HCT116 (cell line): ENCODE measurements at regions not wholly inside any gene's neighbourhood (a gene's known extent, or its start where the extent isn't known, plus 50 kb on each side); places are given as distances from the start of the nearest gene placed in this dataset.

Source experiments
- ATAC-seq: fragments of 200-7000 bp; cut with Tn5 transposase; 2 replicates; pipeline ENCODE4 v1.9.1; 2020; ENCODE audit warnings: mild to moderate bottlenecking, moderate library complexity
- BruUV-seq: library from RNA; stranded (reverse); fragments of 400-500 nt; replicated peaks from 2 replicates; lab custom pipeline; 2021; lab: Mats Ljungman, UMichigan
- CTCF ChIA-PET: fragments of 300-600 bp; sonication (Branson Sonifier 250); formaldehyde crosslinking; loops from one replicate; lab custom pipeline; 2021; ENCODE audit warnings: antibody characterized with exemption; lab: Charles Lee
- POLR2A ChIA-PET: fragments of 300-600, 350-600 bp; sonication (Branson Sonifier 250); formaldehyde crosslinking; loops from one replicate; lab custom pipeline; 2021; ENCODE audit warnings: antibody characterized with exemption; lab: Charles Lee
- RAD21 ChIA-PET, 2 experiments: fragments of 300-600 bp; sonication (Branson Sonifier 250); formaldehyde crosslinking; loops; one replicate each; lab custom pipeline; 2023; ENCODE audit warnings: low total read pairs in 2 of 2; ENCODE audit not compliant: uncharacterized antibody in 2 of 2, unreplicated experiment in 2 of 2, low non-redundant PET in 1 of 2; lab: Charles Lee
- DNase-seq: peaks from one replicate; pipeline ENCODE4 v3.0.0-alpha.2; 2010; ENCODE audit warnings: low read depth, low spot score
- H2AFZ ChIP-seq: fragments of 200-600 bp; shearing (Covaris generic), sonication (generic); 2 replicates; pipeline ENCODE4 v1.6.1; 2017; ENCODE audit warnings: low read depth, mixed run types, mixed read lengths, antibody characterized with exemption, low read length; ENCODE audit not compliant: poor library complexity, severe bottlenecking
- H3K27ac ChIP-seq: 2 replicates; pipeline ENCODE4 v1.5.1; 2012; ENCODE audit warnings: low read depth, low read length
- H3K27me3 ChIP-seq: fragments of 200-600 bp; sonication (generic); 2 replicates; pipeline ENCODE4 v1.6.1; 2016; ENCODE audit warnings: mixed run types, low read length, mixed read lengths; ENCODE audit not compliant: insufficient read depth
- H3K36me3 ChIP-seq, 2 experiments: fragments of 200-500 bp in 1 of 2; fragments of 200-600 bp in 1 of 2; sonication (Bioruptor generic) in 1 of 2; sonication (generic) in 1 of 2; 2 replicates each; pipeline versions ENCODE4 v1.5.1 to v1.6.1; 2014 to 2016; ENCODE audit warnings: low read length in 2 of 2, inconsistent platforms in 1 of 2, mixed read lengths in 1 of 2, mixed run types in 1 of 2; ENCODE audit not compliant: insufficient read depth in 2 of 2, control insufficient read depth in 1 of 2
- H3K4me1 ChIP-seq, 2 experiments: fragments of 200-600 bp in 1 of 2; sonication (generic) in 1 of 2; 2 replicates each; pipeline versions ENCODE4 v1.5.1 to v1.6.1; 2012 to 2017; ENCODE audit warnings: low read length in 2 of 2, inconsistent platforms in 1 of 2, mild to moderate bottlenecking in 1 of 2, mixed read lengths in 1 of 2, mixed run types in 1 of 2, moderate library complexity in 1 of 2; ENCODE audit not compliant: insufficient read depth in 2 of 2, control insufficient read depth in 1 of 2
- H3K4me2 ChIP-seq: fragments of 200-600 bp; sonication (generic); 2 replicates; pipeline ENCODE4 v1.6.1; 2017; ENCODE audit warnings: mixed run types, low read length, mixed read lengths
- H3K4me3 ChIP-seq, 2 experiments: fragments of 200-600 bp in 1 of 2; sonication (generic) in 1 of 2; replicated peaks in 1 of 2; 2 replicates each; pipeline ENCODE4 v1.5.1; 2011 to 2016; ENCODE audit warnings: low read length in 2 of 2, control low read depth in 1 of 2, low read depth in 1 of 2, mild to moderate bottlenecking in 1 of 2, mixed read lengths in 1 of 2, mixed run types in 1 of 2
- H3K79me2 ChIP-seq: fragments of 200-600 bp; sonication (generic); 2 replicates; pipeline ENCODE4 v1.6.1; 2017; ENCODE audit warnings: mild to moderate bottlenecking, mixed run types, low read length, moderate library complexity, mixed read lengths; ENCODE audit not compliant: insufficient read depth
- H3K9ac ChIP-seq: fragments of 200-600 bp; sonication (generic); 2 replicates; pipeline ENCODE4 v1.6.1; 2016; ENCODE audit warnings: low read length, mixed read lengths
- H3K9me2 ChIP-seq: fragments of 200-600 bp; sonication (generic), shearing (Covaris generic); 2 replicates; pipeline ENCODE4 v1.6.1; 2017; ENCODE audit warnings: mixed run types, mild to moderate bottlenecking, moderate library complexity; ENCODE audit not compliant: insufficient read depth
- H3K9me3 ChIP-seq, 2 experiments: fragments of 200-500 bp in 1 of 2; fragments of 200-600 bp in 1 of 2; sonication (Bioruptor generic) in 1 of 2; sonication (generic) in 1 of 2; 2 replicates each; pipeline ENCODE4 v1.6.1; 2014 to 2017; ENCODE audit warnings: low read length in 2 of 2, mixed read lengths in 2 of 2, inconsistent platforms in 1 of 2, low read depth in 1 of 2, mild to moderate bottlenecking in 1 of 2, mixed run types in 1 of 2, moderate library complexity in 1 of 2; ENCODE audit not compliant: control insufficient read depth in 1 of 2, insufficient read depth in 1 of 2
- H4K20me1 ChIP-seq: fragments of 200-600 bp; sonication (generic), shearing (Covaris generic); 2 replicates; pipeline ENCODE4 v1.6.1; 2017; ENCODE audit warnings: mixed run types, mild to moderate bottlenecking, moderate library complexity; ENCODE audit not compliant: insufficient read depth
- CBX3 ChIP-seq: IDR thresholded peaks from 2 replicates; pipeline ENCODE4 v1.6.1; 2012; ENCODE audit warnings: low read depth
- ELF1 ChIP-seq: IDR thresholded peaks from 2 replicates; pipeline ENCODE4 v1.6.1; 2012; ENCODE audit warnings: low read depth, borderline replicate concordance
- JUND ChIP-seq: IDR thresholded peaks from 2 replicates; pipeline ENCODE4 v1.6.1; 2012
- POLR2AphosphoS5 ChIP-seq: IDR thresholded peaks from 2 replicates; pipeline ENCODE4 v1.6.1; 2011; ENCODE audit warnings: mild to moderate bottlenecking, low read depth, low read length, moderate library complexity
- YY1 ChIP-seq: IDR thresholded peaks from 2 replicates; pipeline ENCODE4 v1.6.1; 2011; ENCODE audit warnings: low read length, low read depth, moderate library complexity, mild to moderate bottlenecking; ENCODE audit not compliant: insufficient replicate concordance; ENCODE audit errors: extremely low read depth
- intact Hi-C: fragments of 100-400 bp; cut with micrococcal nuclease; formaldehyde crosslinking; loops from 2 replicates; pipeline ENCODE4 v1.10.0; 2022

- Histone ChIP-seq H3K4me3 (no peak overlapping the region), H3K9me3 (peaks cover 0 to 7% of the 10 kb centered on the region in 2 experiments; a peak in 2 of 4 replicates), H3K4me2 (no peak overlapping the region), H3K9me2 (no peaks in the 10 kb centered on the region), H3K79me2 (no peaks in the 10 kb centered on the region), H4K20me1 (no peaks in the 10 kb centered on the region), H3K27me3 (no peaks in the 10 kb centered on the region), H3K36me3 (no peaks in the 10 kb centered on the region), H3K27ac (no peak overlapping the region), H3K9ac (no peak overlapping the region), H3K4me1 (no peaks in the 10 kb centered on the region), H2AFZ (no peak overlapping the region)
- no peak for TF ChIP-seq CBX3
- CTCF ChIA-PET: no interaction called here
- DNase-seq (no peak), ATAC-seq (no peak)
- intact Hi-C loops: no loop called here
- POLR2A ChIA-PET: no interaction called here
- no TSS peak for BruUV-seq
- RAD21 ChIA-PET: no interaction called here
Observed at GRCh38 chr18:78427081-78427480, 552.5 kb upstream of the SALL3 start.

GRCh38 chr18:78429127-78430108 lies 550.2 kb upstream of the SALL3 start:
- DNase-seq (no peak), ATAC-seq (no peak)
- BruUV-seq: no TSS peak
- Histone ChIP-seq H3K27me3 (no peaks in the 10 kb centered on the region), H3K9me2 (no peaks in the 10 kb centered on the region), H3K4me3 (no peak overlapping the region), H3K4me2 (no peak overlapping the region), H3K79me2 (no peaks in the 10 kb centered on the region), H3K27ac (no peak overlapping the region), H2AFZ (no peak overlapping the region), H3K36me3 (no peaks in the 10 kb centered on the region), H3K4me1 (no peaks in the 10 kb centered on the region), H3K9me3 (peaks cover 4 to 8% of the 10 kb centered on the region in 2 experiments; a peak in 2 of 4 replicates), H4K20me1 (no peaks in the 10 kb centered on the region), H3K9ac (no peak overlapping the region)
- TF ChIP-seq ELF1 (no peak), JUND (no peak), YY1 (no peak), POLR2AphosphoS5 (no peak)
- ChIA-PET RAD21 (no interaction called here), CTCF (no interaction called here), POLR2A (no interaction called here)
- intact Hi-C loops: no loop called here
